ENCODE measurements at regions not wholly inside any gene's neighbourhood (a gene's known extent, or its start where the extent isn't known, plus 50 kb on each side); places are given as distances from the start of the nearest gene placed in this dataset.
"Not testable (repeated sequence)": the region's sequence is repeated elsewhere in the genome, so short reads cannot be mapped to it uniquely, and the experiment has no call there.

DNA sequence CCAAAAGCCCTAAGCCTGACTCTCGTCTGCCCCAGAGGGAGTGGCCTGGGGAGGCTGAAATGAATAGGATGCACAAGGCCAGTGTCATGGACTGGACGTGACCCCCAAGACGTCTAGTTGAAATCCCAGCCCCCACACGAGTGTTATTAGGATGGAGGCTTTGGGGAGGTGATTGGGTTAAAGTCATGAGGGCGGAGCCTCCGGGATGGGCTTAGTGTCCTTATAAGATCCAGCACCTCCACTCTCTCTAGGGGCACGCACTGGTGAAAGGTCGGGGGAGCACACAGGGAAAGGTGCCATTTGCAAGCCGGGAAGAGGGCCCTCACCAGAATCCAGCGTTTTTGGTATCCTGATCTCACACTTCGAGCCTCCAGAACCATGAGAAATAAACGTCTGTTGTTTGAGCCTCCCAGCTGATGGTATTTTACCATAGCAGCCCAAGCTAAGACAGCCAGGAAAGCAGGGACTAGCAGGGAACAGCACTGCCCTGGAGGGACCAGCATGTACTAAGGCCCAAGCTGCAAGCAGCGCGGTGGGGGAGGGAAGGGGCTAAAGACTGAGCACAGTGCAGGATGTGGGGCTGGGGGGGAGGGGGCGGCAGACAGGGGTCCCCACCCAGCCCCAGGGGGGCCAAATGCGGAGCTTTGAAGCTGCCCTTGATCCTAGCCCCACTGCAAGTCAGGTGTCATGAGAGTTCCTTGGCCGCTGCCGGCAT lies 78.3 kb upstream of the NCOR2 start:
- Histone ChIP-seq H3K4me1 (ENCODE audit: control insufficient read depth, low read length) (no peaks in the 10 kb centered on the region), H3K36me3 (ENCODE audit: control insufficient read depth, low read length) (no peaks in the 10 kb centered on the region), H3K4me2 (ENCODE audit: low read length) (no peak overlapping the region), H3K9me3 (ENCODE audit: control insufficient read depth, insufficient read depth, low read length) (peaks cover 10% of the 10 kb centered on the region; the same call in 1 of the 2 replicates), H3K4me3 (ENCODE audit: low read length) (no peak overlapping the region), H3K27me3 (ENCODE audit: control insufficient read depth, low read length) (peaks cover 21% of the 10 kb centered on the region), H3F3A (ENCODE audit: control insufficient read depth, insufficient read depth) (no peaks in the 10 kb centered on the region), H3K9me2 (replicated peaks; ENCODE audit: control insufficient read depth, low read length) (no peaks in the 10 kb centered on the region), H3K79me2 (ENCODE audit: control insufficient read depth, low read length) (no peaks in the 10 kb centered on the region), H3K27ac (ENCODE audit: low read depth, low read length) (no peak overlapping the region), H4K20me1 (ENCODE audit: control insufficient read depth, insufficient read depth, low read depth, low read length) (no peaks in the 10 kb centered on the region)
- no peak for TF ChIP-seq EZH2phosphoT487 (IDR thresholded peaks at IDR 0.05; ENCODE audit: borderline replicate concordance, low read length)

DNA sequence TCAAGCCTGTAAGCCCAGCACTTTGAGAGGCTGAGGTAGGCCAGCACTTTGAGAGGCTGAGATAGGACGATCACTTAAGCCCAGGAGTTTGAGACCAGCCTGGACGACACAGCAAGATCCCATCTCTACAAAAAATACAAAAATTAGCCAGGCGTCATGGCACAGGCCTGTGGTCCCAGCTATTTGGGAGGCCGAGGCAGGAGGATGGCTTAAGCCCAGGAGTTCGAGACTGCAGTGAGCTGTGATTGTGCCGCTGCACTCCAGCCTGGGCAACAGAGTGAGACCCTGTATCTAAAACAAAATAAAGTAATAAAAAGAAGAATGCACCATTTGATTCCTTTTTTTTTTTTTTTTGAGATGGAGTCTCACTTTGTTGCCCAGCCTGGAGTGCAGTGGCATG lies 76.4 kb upstream of the NCOR2 start:
- not testable (repeated sequence) for H3K27ac ChIP-seq (ENCODE audit: low read depth, low read length); H3K9me3 ChIP-seq (ENCODE audit: control insufficient read depth, insufficient read depth, low read length); H3K79me2 ChIP-seq (ENCODE audit: control insufficient read depth, low read length); H3F3A ChIP-seq (ENCODE audit: control insufficient read depth, insufficient read depth); H3K4me2 ChIP-seq (ENCODE audit: low read length); H4K20me1 ChIP-seq (ENCODE audit: control insufficient read depth, insufficient read depth, low read depth, low read length); H3K4me3 ChIP-seq (ENCODE audit: low read length); H3K4me1 ChIP-seq (ENCODE audit: control insufficient read depth, low read length); H3K36me3 ChIP-seq (ENCODE audit: control insufficient read depth, low read length); H3K9me2 ChIP-seq (replicated peaks; ENCODE audit: control insufficient read depth, low read length)
- H3K27me3 ChIP-seq (ENCODE audit: control insufficient read depth, low read length), result peaks cover 18% of the 10 kb centered on the region

GRCh38 chr12:124642105-124642504 lies 74.7 kb upstream of the NCOR2 start:
- no peak overlapping the region for H3K27ac ChIP-seq (ENCODE audit: low read depth, low read length)
- no peak for TF ChIP-seq EZH2phosphoT487 (IDR thresholded peaks at IDR 0.05; ENCODE audit: borderline replicate concordance, low read length)
- TF ChIP-seq, protein P1, sequence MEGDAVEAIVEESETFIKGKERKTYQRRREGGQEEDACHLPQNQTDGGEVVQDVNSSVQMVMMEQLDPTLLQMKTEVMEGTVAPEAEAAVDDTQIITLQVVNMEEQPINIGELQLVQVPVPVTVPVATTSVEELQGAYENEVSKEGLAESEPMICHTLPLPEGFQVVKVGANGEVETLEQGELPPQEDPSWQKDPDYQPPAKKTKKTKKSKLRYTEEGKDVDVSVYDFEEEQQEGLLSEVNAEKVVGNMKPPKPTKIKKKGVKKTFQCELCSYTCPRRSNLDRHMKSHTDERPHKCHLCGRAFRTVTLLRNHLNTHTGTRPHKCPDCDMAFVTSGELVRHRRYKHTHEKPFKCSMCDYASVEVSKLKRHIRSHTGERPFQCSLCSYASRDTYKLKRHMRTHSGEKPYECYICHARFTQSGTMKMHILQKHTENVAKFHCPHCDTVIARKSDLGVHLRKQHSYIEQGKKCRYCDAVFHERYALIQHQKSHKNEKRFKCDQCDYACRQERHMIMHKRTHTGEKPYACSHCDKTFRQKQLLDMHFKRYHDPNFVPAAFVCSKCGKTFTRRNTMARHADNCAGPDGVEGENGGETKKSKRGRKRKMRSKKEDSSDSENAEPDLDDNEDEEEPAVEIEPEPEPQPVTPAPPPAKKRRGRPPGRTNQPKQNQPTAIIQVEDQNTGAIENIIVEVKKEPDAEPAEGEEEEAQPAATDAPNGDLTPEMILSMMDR (IDR thresholded peaks at IDR 0.05; ENCODE audit: low read depth, low read length, poor library complexity, severe bottlenecking), result no peak
- no peaks in the 10 kb centered on the region for H3K9me3 ChIP-seq (ENCODE audit: control insufficient read depth, insufficient read depth, low read length)
- H3K4me3 ChIP-seq (ENCODE audit: low read length), result no peak overlapping the region
- no peaks in the 10 kb centered on the region for H3K4me1 ChIP-seq (ENCODE audit: control insufficient read depth, low read length)
- H3K9me2 ChIP-seq (replicated peaks; ENCODE audit: control insufficient read depth, low read length), result no peaks in the 10 kb centered on the region
- H3F3A ChIP-seq (ENCODE audit: control insufficient read depth, insufficient read depth), result no peaks in the 10 kb centered on the region
- no peaks in the 10 kb centered on the region for H3K79me2 ChIP-seq (ENCODE audit: control insufficient read depth, low read length)
- H4K20me1 ChIP-seq (ENCODE audit: control insufficient read depth, insufficient read depth, low read depth, low read length), result no peaks in the 10 kb centered on the region
- no peak overlapping the region for H3K4me2 ChIP-seq (ENCODE audit: low read length)
- no peaks in the 10 kb centered on the region for H3K36me3 ChIP-seq (ENCODE audit: control insufficient read depth, low read length)
- H3K27me3 ChIP-seq (ENCODE audit: control insufficient read depth, low read length), result peaks cover 12% of the 10 kb centered on the region

DNA sequence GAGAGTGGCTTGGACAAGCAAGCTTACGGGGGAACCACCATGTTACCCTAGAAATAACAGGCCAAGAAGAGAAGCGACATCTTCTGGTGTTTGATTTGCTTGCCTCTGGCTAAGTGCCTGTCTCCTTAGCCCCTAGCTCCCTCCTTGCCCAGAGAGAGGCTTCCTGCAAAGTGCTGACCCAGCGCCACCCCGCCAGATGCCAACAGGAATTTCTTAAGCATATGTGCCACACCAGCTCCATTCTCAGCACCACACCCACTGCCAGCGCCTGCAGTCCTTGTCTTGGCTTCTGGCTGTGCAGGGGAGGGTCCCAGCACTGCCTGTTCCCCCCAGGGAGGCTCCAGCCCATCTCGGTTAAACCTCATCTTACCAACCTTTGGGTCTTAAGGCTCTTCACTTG lies 74.2 kb upstream of the NCOR2 start:
- Histone ChIP-seq H3K9me2 (replicated peaks; ENCODE audit: control insufficient read depth, low read length) (no peaks in the 10 kb centered on the region), H3K4me2 (ENCODE audit: low read length) (no peak overlapping the region), H3K36me3 (ENCODE audit: control insufficient read depth, low read length) (no peaks in the 10 kb centered on the region), H3K4me1 (ENCODE audit: control insufficient read depth, low read length) (no peaks in the 10 kb centered on the region), H3K9me3 (ENCODE audit: control insufficient read depth, insufficient read depth, low read length) (no peaks in the 10 kb centered on the region), H4K20me1 (ENCODE audit: control insufficient read depth, insufficient read depth, low read depth, low read length) (no peaks in the 10 kb centered on the region), H3K79me2 (ENCODE audit: control insufficient read depth, low read length) (no peaks in the 10 kb centered on the region), H3F3A (ENCODE audit: control insufficient read depth, insufficient read depth) (no peaks in the 10 kb centered on the region), H3K4me3 (ENCODE audit: low read length) (no peak overlapping the region), H3K27ac (ENCODE audit: low read depth, low read length) (no peak overlapping the region), H3K27me3 (ENCODE audit: control insufficient read depth, low read length) (peaks cover 9% of the 10 kb centered on the region)
- TF ChIP-seq EZH2phosphoT487 (IDR thresholded peaks at IDR 0.05; ENCODE audit: borderline replicate concordance, low read length), result no peak
- TF ChIP-seq, protein P1 (IDR thresholded peaks at IDR 0.05; ENCODE audit: low read depth, low read length, poor library complexity, severe bottlenecking), result no peak

Measured in DOHH2 (cell line).